H9 (cell line): ENCODE measurements at regions not wholly inside any gene's neighbourhood (a gene's known extent, or its start where the extent isn't known, plus 50 kb on each side); places are given as distances from the start of the nearest gene placed in this dataset.

ENCODE experiments used
- DNase-seq: peaks from one replicate; pipeline ENCODE4 v3.0.0-alpha.2; 2017
- H2AFZ ChIP-seq: one replicate; pipeline ENCODE4 v1.6.1; 2013; ENCODE audit warnings: mild to moderate bottlenecking, low read length, control low read depth, moderate library complexity
- H2AK5ac ChIP-seq: 2 replicates; pipeline ENCODE4 v1.6.1; 2013; ENCODE audit warnings: low read length, control low read depth, mixed read lengths; ENCODE audit not compliant: insufficient read length
- H2BK120ac ChIP-seq: one replicate; pipeline ENCODE4 v1.6.1; 2013; ENCODE audit warnings: low read depth, mild to moderate bottlenecking, low read length, control low read depth, inconsistent platforms; ENCODE audit not compliant: poor library complexity, severe bottlenecking
- H2BK12ac ChIP-seq: 2 replicates; pipeline ENCODE4 v1.6.1; 2013; ENCODE audit warnings: low read length, control low read depth, mixed read lengths, low read depth; ENCODE audit not compliant: insufficient read length
- H2BK15ac ChIP-seq: 2 replicates; pipeline ENCODE4 v1.6.1; 2013; ENCODE audit warnings: low read depth, low read length, control low read depth
- H2BK20ac ChIP-seq: one replicate; pipeline ENCODE4 v1.6.1; 2013; ENCODE audit warnings: low read depth, mild to moderate bottlenecking, low read length, control low read depth, inconsistent platforms; ENCODE audit not compliant: poor library complexity, severe bottlenecking
- H2BK5ac ChIP-seq: 2 replicates; pipeline ENCODE4 v1.6.1; 2013; ENCODE audit warnings: low read length, control low read depth, mixed read lengths; ENCODE audit not compliant: insufficient read length
- H3K14ac ChIP-seq: 2 replicates; pipeline ENCODE4 v1.6.1; 2013; ENCODE audit warnings: low read length, control low read depth; ENCODE audit not compliant: insufficient read depth
- H3K18ac ChIP-seq: 2 replicates; pipeline ENCODE4 v1.6.1; 2013; ENCODE audit warnings: low read depth, mild to moderate bottlenecking, mixed read lengths, low read length, control low read depth; ENCODE audit not compliant: insufficient read length
- H3K23ac ChIP-seq: 2 replicates; pipeline ENCODE4 v1.6.1; 2013; ENCODE audit warnings: low read length, control low read depth, mixed read lengths, low read depth; ENCODE audit not compliant: insufficient read length
- H3K23me2 ChIP-seq: 2 replicates; pipeline ENCODE4 v1.6.1; 2013; ENCODE audit warnings: low read depth, mild to moderate bottlenecking, mixed read lengths, low read length, control low read depth; ENCODE audit not compliant: insufficient read length, poor library complexity, severe bottlenecking
- H3K27ac ChIP-seq: 2 replicates; pipeline ENCODE4 v1.5.1; 2013; ENCODE audit warnings: low read length, control low read depth, mixed read lengths, low read depth; ENCODE audit not compliant: insufficient read length
- H3K27me3 ChIP-seq: 2 replicates; pipeline ENCODE4 v1.6.1; 2013; ENCODE audit warnings: low read length, control low read depth, inconsistent platforms; ENCODE audit not compliant: insufficient read depth
- H3K4ac ChIP-seq: 2 replicates; pipeline ENCODE4 v1.6.1; 2013; ENCODE audit warnings: low read depth, mild to moderate bottlenecking, control low read depth, inconsistent platforms, low read length, moderate library complexity
- H3K4me1 ChIP-seq: 2 replicates; pipeline ENCODE4 v1.6.1; 2013; ENCODE audit warnings: low read length, control low read depth, inconsistent platforms; ENCODE audit not compliant: insufficient read depth
- H3K4me2 ChIP-seq: 2 replicates; pipeline ENCODE4 v1.6.1; 2013; ENCODE audit warnings: low read length, control low read depth, mixed read lengths; ENCODE audit not compliant: insufficient read length, insufficient read depth
- H3K56ac ChIP-seq: 2 replicates; pipeline ENCODE4 v1.6.1; 2013; ENCODE audit warnings: low read depth, mild to moderate bottlenecking, mixed read lengths, low read length, control low read depth; ENCODE audit not compliant: insufficient read length
- H3K79me1 ChIP-seq: 2 replicates; pipeline ENCODE4 v1.6.1; 2013; ENCODE audit warnings: low read depth, mild to moderate bottlenecking, moderate library complexity, low read length, control low read depth, inconsistent platforms; ENCODE audit not compliant: insufficient read depth, poor library complexity, severe bottlenecking
- H3K79me2 ChIP-seq: 2 replicates; pipeline ENCODE4 v1.6.1; 2013; ENCODE audit warnings: low read length, control low read depth, inconsistent platforms; ENCODE audit not compliant: insufficient read depth
- H3K9ac ChIP-seq: 2 replicates; pipeline ENCODE4 v1.6.1; 2013; ENCODE audit warnings: low read length, control low read depth, mixed read lengths; ENCODE audit not compliant: insufficient read length; ENCODE audit errors: extremely low read depth
- H3K9me3 ChIP-seq: one replicate; pipeline ENCODE4 v1.6.1; 2013; ENCODE audit warnings: low read depth, low read length, inconsistent platforms; ENCODE audit not compliant: control insufficient read depth
- H3T11ph ChIP-seq: one replicate; pipeline ENCODE4 v1.6.1; 2013; ENCODE audit warnings: mild to moderate bottlenecking, low read length, control low read depth, inconsistent platforms
- H4K20me1 ChIP-seq: one replicate; pipeline ENCODE4 v1.6.1; 2013; ENCODE audit not compliant: control insufficient read depth, insufficient read length, insufficient read depth
- H4K5ac ChIP-seq: 2 replicates; pipeline ENCODE4 v1.6.1; 2013; ENCODE audit warnings: low read depth, mild to moderate bottlenecking, mixed read lengths, low read length, control low read depth; ENCODE audit not compliant: insufficient read length
- H4K8ac ChIP-seq: replicated peaks from 2 replicates; pipeline ENCODE4 v1.6.1; 2013; ENCODE audit warnings: low read length, control low read depth, mixed read lengths, low read depth; ENCODE audit not compliant: insufficient read length
- H4K91ac ChIP-seq: 2 replicates; pipeline ENCODE4 v1.6.1; 2013; ENCODE audit warnings: low read depth, mild to moderate bottlenecking, moderate library complexity, mixed read lengths, low read length, control low read depth; ENCODE audit not compliant: insufficient read length
- H3K27ac Mint-ChIP-seq, 3 experiments: 2 replicates in 2 of 3; 3 replicates in 1 of 3; pipeline ENCODE4 v1.8.0; 2020 to 2021; ENCODE audit warnings: mixed read lengths in 3 of 3, mild to moderate bottlenecking in 1 of 3, moderate library complexity in 1 of 3
- H3K27me3 Mint-ChIP-seq: 2 replicates; pipeline ENCODE4 v1.8.0; 2021; ENCODE audit warnings: low read depth, mild to moderate bottlenecking, moderate library complexity, mixed read lengths
- H3K36me3 Mint-ChIP-seq, 3 experiments: 2 replicates in 2 of 3; 3 replicates in 1 of 3; pipeline ENCODE4 v1.8.0; 2020 to 2021; ENCODE audit warnings: low read depth in 3 of 3, mixed read lengths in 3 of 3; ENCODE audit not compliant: insufficient read depth in 1 of 3
- H3K4me1 Mint-ChIP-seq, 2 experiments: 2 replicates each; pipeline ENCODE4 v1.8.0; 2020; ENCODE audit warnings: mixed read lengths in 2 of 2
- H3K4me3 Mint-ChIP-seq, 2 experiments: 2 replicates in 1 of 2; 3 replicates in 1 of 2; pipeline ENCODE4 v1.8.0; 2020 to 2021; ENCODE audit warnings: mild to moderate bottlenecking in 2 of 2, mixed read lengths in 2 of 2, moderate library complexity in 1 of 2
- H3K9me3 Mint-ChIP-seq, 2 experiments: 2 replicates in 1 of 2; 3 replicates in 1 of 2; pipeline ENCODE4 v1.8.0; 2020; ENCODE audit warnings: mild to moderate bottlenecking in 2 of 2, mixed read lengths in 2 of 2, moderate library complexity in 1 of 2
- WGBS: extraction: QIAGEN DNeasy Blood & Tissue Kit; methylation state at CpG from one replicate; pipeline ENCODE4 v1.1.7; 2013; ENCODE audit warnings: missing lambda C conversion rate, low lambda C conversion rate, mixed read lengths; ENCODE audit not compliant: insufficient read length; ENCODE audit errors: extremely low coverage; 5-methylcytosine and 5-hydroxymethylcytosine counted together
- TF ChIP-seq, protein P1 (sequence below): fragments of 200-600 bp; sonication (generic); conservative IDR thresholded peaks from 3 replicates; pipeline ENCODE4 v1.8.0; 2021; ENCODE audit warnings: antibody characterized with exemption, mild to moderate bottlenecking

DNA sequence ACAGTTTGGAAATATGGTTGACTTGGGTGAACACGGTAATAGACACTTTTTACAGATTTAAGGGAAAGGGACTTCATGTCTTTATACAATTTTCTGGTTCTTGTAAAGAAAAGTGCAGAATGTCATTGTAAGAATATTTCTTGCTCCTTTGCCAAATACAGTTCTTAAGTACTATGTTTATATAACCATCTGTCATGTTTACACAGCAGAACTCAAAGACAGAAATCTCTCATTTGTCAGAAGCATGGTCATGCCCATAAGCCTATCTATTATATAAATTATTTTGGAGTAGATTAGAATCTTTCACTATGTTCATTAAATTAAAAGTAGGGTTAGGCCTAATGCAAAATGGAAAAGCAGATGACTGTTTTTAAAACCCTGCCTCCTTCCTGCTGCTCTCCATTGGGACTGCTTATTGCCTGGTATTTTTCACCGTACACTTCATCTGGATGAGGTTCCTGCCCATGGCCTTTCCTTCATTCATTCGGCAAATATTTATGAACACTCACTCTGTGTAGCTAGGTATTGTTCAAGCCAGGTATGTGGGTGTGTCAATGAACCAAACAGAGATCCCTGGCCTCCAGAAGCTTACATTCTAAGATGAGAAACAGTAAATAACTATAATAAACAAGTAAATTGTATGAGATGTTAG is 558.1 kb downstream of the NR2F1-AS1 start:
- TF ChIP-seq, protein P1, sequence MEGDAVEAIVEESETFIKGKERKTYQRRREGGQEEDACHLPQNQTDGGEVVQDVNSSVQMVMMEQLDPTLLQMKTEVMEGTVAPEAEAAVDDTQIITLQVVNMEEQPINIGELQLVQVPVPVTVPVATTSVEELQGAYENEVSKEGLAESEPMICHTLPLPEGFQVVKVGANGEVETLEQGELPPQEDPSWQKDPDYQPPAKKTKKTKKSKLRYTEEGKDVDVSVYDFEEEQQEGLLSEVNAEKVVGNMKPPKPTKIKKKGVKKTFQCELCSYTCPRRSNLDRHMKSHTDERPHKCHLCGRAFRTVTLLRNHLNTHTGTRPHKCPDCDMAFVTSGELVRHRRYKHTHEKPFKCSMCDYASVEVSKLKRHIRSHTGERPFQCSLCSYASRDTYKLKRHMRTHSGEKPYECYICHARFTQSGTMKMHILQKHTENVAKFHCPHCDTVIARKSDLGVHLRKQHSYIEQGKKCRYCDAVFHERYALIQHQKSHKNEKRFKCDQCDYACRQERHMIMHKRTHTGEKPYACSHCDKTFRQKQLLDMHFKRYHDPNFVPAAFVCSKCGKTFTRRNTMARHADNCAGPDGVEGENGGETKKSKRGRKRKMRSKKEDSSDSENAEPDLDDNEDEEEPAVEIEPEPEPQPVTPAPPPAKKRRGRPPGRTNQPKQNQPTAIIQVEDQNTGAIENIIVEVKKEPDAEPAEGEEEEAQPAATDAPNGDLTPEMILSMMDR: no peak
- no peaks in the 10 kb centered on the region for H3K23me2 ChIP-seq
- Mint-ChIP-seq H3K4me1 (peaks cover 17 to 21% of the 10 kb centered on the region in 2 experiments), H3K27me3 (no peaks in the 10 kb centered on the region), H3K27ac (no peak overlapping the region), H3K4me3 (no peak overlapping the region), H3K9me3 (no peaks in the 10 kb centered on the region), H3K36me3 (no peaks in the 10 kb centered on the region)
- no peak for DNase-seq
- no peaks in the 10 kb centered on the region for H3K27me3 ChIP-seq
- no peaks in the 10 kb centered on the region for H3K9me3 ChIP-seq
- no peak overlapping the region for H2BK15ac ChIP-seq
- no peak overlapping the region for H3T11ph ChIP-seq
- no CpG with 5 or more reads among the region's 3 CpGs for WGBS
- H3K79me1 ChIP-seq: no peaks in the 10 kb centered on the region
- H3K79me2 ChIP-seq: no peaks in the 10 kb centered on the region
- no peak overlapping the region for H3K56ac ChIP-seq
- no peaks in the 10 kb centered on the region for H3K4me1 ChIP-seq
- H4K5ac ChIP-seq: no peak overlapping the region
- H4K91ac ChIP-seq: no peak overlapping the region
- H3K9ac ChIP-seq: no peak overlapping the region
- H4K8ac ChIP-seq: no peak overlapping the region
- no peak overlapping the region for H3K18ac ChIP-seq
- H2BK120ac ChIP-seq: no peak overlapping the region
- no peak overlapping the region for H2BK5ac ChIP-seq
- H2BK12ac ChIP-seq: no peak overlapping the region
- H2BK20ac ChIP-seq: no peak overlapping the region
- no peak overlapping the region for H3K14ac ChIP-seq
- no peaks in the 10 kb centered on the region for H4K20me1 ChIP-seq
- H3K27ac ChIP-seq: no peak overlapping the region
- no peak overlapping the region for H3K23ac ChIP-seq
- no peak overlapping the region for H2AK5ac ChIP-seq
- H2AFZ ChIP-seq: no peak overlapping the region
- no peak overlapping the region for H3K4me2 ChIP-seq
- no peak overlapping the region for H3K4ac ChIP-seq
